ENCODE measurements at regions not wholly inside any gene's neighbourhood (a gene's known extent, or its start where the extent isn't known, plus 50 kb on each side); places are given as distances from the start of the nearest gene placed in this dataset.

- Mint-ChIP-seq H3K4me3 (ENCODE audit: unreplicated experiment) (no peak overlapping the region), H3K4me1 (ENCODE audit: insufficient read depth, unreplicated experiment) (peaks cover 8% of the 10 kb centered on the region), H3K27me3 (ENCODE audit: insufficient read depth, unreplicated experiment) (no peaks in the 10 kb centered on the region), H3K9me3 (ENCODE audit: unreplicated experiment) (no peaks in the 10 kb centered on the region), H3K27ac (ENCODE audit: low read depth, unreplicated experiment) (no peak overlapping the region), H3K36me3 (ENCODE audit: insufficient read depth, unreplicated experiment) (peaks cover 4% of the 10 kb centered on the region)
- no peak for TF ChIP-seq CTCF (IDR thresholded peaks at IDR 0.05; ENCODE audit: unreplicated experiment)
- POLR2A ChIA-PET: interaction anchor here (0.5 kb wide), 1 partner anchor 1390 kb away, joined by 3 read pairs; no protein-coding TSS in a partner anchor
- no TSS peak for BruUV-seq (replicated peaks)
- intact Hi-C loops (cut with micrococcal nuclease): loop anchor here (5.0 kb wide), 1 partner anchor 1271 kb away; no protein-coding TSS in a partner anchor
- CTCF ChIA-PET: interaction anchor here (0.6 to 5.1 kb wide), 13 partner anchors 14 to 1332 kb away, joined by 3 to 46 read pairs (median 4); no protein-coding TSS in a partner anchor
- peak; percentile 11 for DNase-seq (ENCODE audit: unreplicated experiment)
These were observed 109.5 kb upstream of the RAD23B start for GRCh38 chr9:107173422-107174180.

- Mint-ChIP-seq H3K4me3 (ENCODE audit: unreplicated experiment) (no peak overlapping the region), H3K27ac (ENCODE audit: low read depth, unreplicated experiment) (no peak overlapping the region), H3K4me1 (ENCODE audit: insufficient read depth, unreplicated experiment) (peaks cover 8% of the 10 kb centered on the region), H3K36me3 (ENCODE audit: insufficient read depth, unreplicated experiment) (peaks cover 4% of the 10 kb centered on the region), H3K27me3 (ENCODE audit: insufficient read depth, unreplicated experiment) (no peaks in the 10 kb centered on the region), H3K9me3 (ENCODE audit: unreplicated experiment) (no peaks in the 10 kb centered on the region)
- DNase-seq (ENCODE audit: unreplicated experiment): no peak
- CTCF ChIA-PET: interaction anchor here (0.5 to 1.8 kb wide), 9 partner anchors 12 to 1333 kb away, joined by 3 to 7 read pairs (median 4); no protein-coding TSS in a partner anchor
- TF ChIP-seq CTCF (IDR thresholded peaks at IDR 0.05; ENCODE audit: unreplicated experiment): no peak
- POLR2A ChIA-PET: interaction anchor here (0.6 kb wide), 1 partner anchor 1520 kb away, joined by 3 read pairs; no protein-coding TSS in a partner anchor
- intact Hi-C loops (cut with micrococcal nuclease): loop anchor here (5.0 kb wide), 1 partner anchor 1272 kb away; no protein-coding TSS in a partner anchor
- no TSS peak for BruUV-seq (replicated peaks)
These were observed 108.6 kb upstream of the RAD23B start for GRCh38 chr9:107174441-107174840.

- Mint-ChIP-seq H3K4me3 (ENCODE audit: unreplicated experiment) (no peak overlapping the region), H3K36me3 (ENCODE audit: insufficient read depth, unreplicated experiment) (no peaks in the 10 kb centered on the region), H3K27ac (ENCODE audit: low read depth, unreplicated experiment) (no peak overlapping the region), H3K9me3 (ENCODE audit: unreplicated experiment) (no peaks in the 10 kb centered on the region), H3K4me1 (ENCODE audit: insufficient read depth, unreplicated experiment) (peaks cover 8% of the 10 kb centered on the region), H3K27me3 (ENCODE audit: insufficient read depth, unreplicated experiment) (no peaks in the 10 kb centered on the region)
- no peak for TF ChIP-seq CTCF (IDR thresholded peaks at IDR 0.05; ENCODE audit: unreplicated experiment)
- ChIA-PET POLR2A (interaction anchor here (0.6 kb wide), 2 partner anchors 276 to 1520 kb away, joined by 3 read pairs; no protein-coding TSS in a partner anchor), CTCF (interaction anchor here (0.5 to 1.8 kb wide), 10 partner anchors 13 to 1586 kb away, joined by 3 to 12 read pairs (median 3); no protein-coding TSS in a partner anchor)
- BruUV-seq (replicated peaks): no TSS peak
- DNase-seq (ENCODE audit: unreplicated experiment): no peak
- intact Hi-C loops (cut with micrococcal nuclease): no loop called here
These were observed 108.0 kb upstream of the RAD23B start for GRCh38 chr9:107175041-107175440.

GRCh38 chr9:107175816-107176435, 107.2 kb upstream of the RAD23B start:
- ChIA-PET POLR2A (interaction anchor here (0.6 kb wide), 1 partner anchor 94 kb away, joined by 3 read pairs; no protein-coding TSS in a partner anchor), CTCF (interaction anchor here (0.6 to 1.8 kb wide), 11 partner anchors 14 to 1338 kb away, joined by 3 to 12 read pairs (median 3); no protein-coding TSS in a partner anchor)
- TF ChIP-seq CTCF (IDR thresholded peaks at IDR 0.05; ENCODE audit: unreplicated experiment): no peak
- H3K27me3 Mint-ChIP-seq (ENCODE audit: insufficient read depth, unreplicated experiment): no peaks in the 10 kb centered on the region
- BruUV-seq (replicated peaks): no TSS peak
- H3K36me3 Mint-ChIP-seq (ENCODE audit: insufficient read depth, unreplicated experiment): no peaks in the 10 kb centered on the region
- no peaks in the 10 kb centered on the region for H3K9me3 Mint-ChIP-seq (ENCODE audit: unreplicated experiment)
- peaks cover 8% of the 10 kb centered on the region for H3K4me1 Mint-ChIP-seq (ENCODE audit: insufficient read depth, unreplicated experiment)
- no peak for DNase-seq (ENCODE audit: unreplicated experiment)
- no peak overlapping the region for H3K27ac Mint-ChIP-seq (ENCODE audit: low read depth, unreplicated experiment)
- intact Hi-C loops (cut with micrococcal nuclease): no loop called here
- H3K4me3 Mint-ChIP-seq (ENCODE audit: unreplicated experiment): no peak overlapping the region
